Panc1 (cell line): ENCODE measurements at regions not wholly inside any gene's neighbourhood (a gene's known extent, or its start where the extent isn't known, plus 50 kb on each side); places are given as distances from the start of the nearest gene placed in this dataset.

Experiments
- REST ChIP-seq, 2 experiments: IDR thresholded peaks; 2 replicates each; pipeline ENCODE4 v1.6.1; 2011 to 2012; ENCODE audit warnings: low read depth in 2 of 2, control low read depth in 1 of 2, low read length in 1 of 2, mild to moderate bottlenecking in 1 of 2, moderate library complexity in 1 of 2; ENCODE audit not compliant: insufficient read depth in 1 of 2
- TF ChIP-seq, protein P1 (sequence below): fragments of 450-650 bp; IDR thresholded peaks from 2 replicates; pipeline ENCODE4 v1.5.1; 2017; ENCODE audit warnings: mild to moderate bottlenecking

DNA sequence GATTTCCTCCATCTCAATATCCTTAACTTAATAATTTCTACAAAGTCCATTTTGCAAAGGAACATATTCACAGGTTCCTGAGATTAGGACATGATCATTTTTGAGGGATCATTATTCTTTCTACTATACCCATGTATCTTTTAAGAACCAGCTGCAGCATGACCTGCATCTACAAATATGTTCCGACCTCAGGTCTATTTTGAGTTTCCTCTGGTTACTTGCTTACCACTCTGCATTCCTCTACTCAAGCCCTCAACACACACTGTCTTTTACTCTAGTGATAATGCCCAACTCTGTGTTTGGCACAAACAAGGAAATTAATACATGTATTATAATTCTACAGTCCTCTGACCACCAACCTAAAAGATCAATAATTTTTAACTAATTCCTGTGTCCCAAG lies 386.1 kb downstream of the DNAH5 start:
- no peak for TF ChIP-seq REST (IDR thresholded peaks at IDR 0.05; ENCODE audit: insufficient read depth in 1 of 2, low read depth in 2 of 2, low read length in 1 of 2)
- TF ChIP-seq, protein P1, sequence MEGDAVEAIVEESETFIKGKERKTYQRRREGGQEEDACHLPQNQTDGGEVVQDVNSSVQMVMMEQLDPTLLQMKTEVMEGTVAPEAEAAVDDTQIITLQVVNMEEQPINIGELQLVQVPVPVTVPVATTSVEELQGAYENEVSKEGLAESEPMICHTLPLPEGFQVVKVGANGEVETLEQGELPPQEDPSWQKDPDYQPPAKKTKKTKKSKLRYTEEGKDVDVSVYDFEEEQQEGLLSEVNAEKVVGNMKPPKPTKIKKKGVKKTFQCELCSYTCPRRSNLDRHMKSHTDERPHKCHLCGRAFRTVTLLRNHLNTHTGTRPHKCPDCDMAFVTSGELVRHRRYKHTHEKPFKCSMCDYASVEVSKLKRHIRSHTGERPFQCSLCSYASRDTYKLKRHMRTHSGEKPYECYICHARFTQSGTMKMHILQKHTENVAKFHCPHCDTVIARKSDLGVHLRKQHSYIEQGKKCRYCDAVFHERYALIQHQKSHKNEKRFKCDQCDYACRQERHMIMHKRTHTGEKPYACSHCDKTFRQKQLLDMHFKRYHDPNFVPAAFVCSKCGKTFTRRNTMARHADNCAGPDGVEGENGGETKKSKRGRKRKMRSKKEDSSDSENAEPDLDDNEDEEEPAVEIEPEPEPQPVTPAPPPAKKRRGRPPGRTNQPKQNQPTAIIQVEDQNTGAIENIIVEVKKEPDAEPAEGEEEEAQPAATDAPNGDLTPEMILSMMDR, result no peak
